Gastrocnemius medialis (tissue), 4 donors: ENCODE measurements at regions not wholly inside any gene's neighbourhood (a gene's known extent, or its start where the extent isn't known, plus 50 kb on each side); places are given as distances from the start of the nearest gene placed in this dataset.

Experiments
- ATAC-seq, 2 donors: fragments of 150-250 bp; one replicate each; pipeline ENCODE4 v1.9.1; 2016
- DNase-seq, 2 donors: peaks; one replicate each; pipeline ENCODE4 v3.0.0-alpha.2; 2019
- H3K27ac ChIP-seq, 4 donors: fragments of 200-600 bp; sonication (generic); 1 replicate in 1 of 4; 2 replicates in 3 of 4; pipeline ENCODE4 v1.5.1; 2016 to 2018; ENCODE audit warnings: mild to moderate bottlenecking in 2 of 4, moderate library complexity in 1 of 4
- H3K27me3 ChIP-seq, 3 donors: fragments of 200-600 bp; sonication (generic) in 2 of 3; 1 replicate in 1 of 3; 2 replicates in 2 of 3; pipeline versions ENCODE4 v1.5.1 to v1.6.0; 2016 to 2019; ENCODE audit warnings: mild to moderate bottlenecking in 1 of 3, moderate library complexity in 1 of 3
- H3K36me3 ChIP-seq, 2 donors: fragments of 200-600 bp; sonication (generic) in 1 of 2; one replicate each; pipeline ENCODE4 v1.5.1; 2017 to 2018
- H3K4me1 ChIP-seq, 2 donors: fragments of 200-600 bp; sonication (generic) in 1 of 2; one replicate each; pipeline ENCODE4 v1.5.1; 2016 to 2017; ENCODE audit warnings: mild to moderate bottlenecking in 2 of 2
- H3K4me3 ChIP-seq, 4 donors: fragments of 200-600 bp; sonication (generic) in 3 of 4; 1 replicate in 1 of 4; 2 replicates in 3 of 4; pipeline ENCODE4 v1.5.1; 2016 to 2019; ENCODE audit warnings: mild to moderate bottlenecking in 2 of 4
- H3K9me3 ChIP-seq, 3 donors: fragments of 200-600 bp; sonication (generic) in 2 of 3; 1 replicate in 1 of 3; 2 replicates in 2 of 3; pipeline ENCODE4 v1.5.1; 2016 to 2019
- CTCF ChIP-seq, 5 experiments: fragments of 450-650 bp in 3 of 5; fragments of 200-600 bp in 2 of 5; sonication (generic) in 2 of 5; IDR thresholded peaks in 4 of 5; conservative IDR thresholded peaks in 1 of 5; 1 replicate in 4 of 5; 2 replicates in 1 of 5; pipeline ENCODE4 v1.5.1; 2016 to 2019; ENCODE audit warnings: antibody characterized with exemption in 5 of 5, mild to moderate bottlenecking in 3 of 5, moderate library complexity in 3 of 5
- POLR2A ChIP-seq, 2 donors: fragments of 450-650 bp; IDR thresholded peaks; one replicate each; pipeline ENCODE4 v1.6.1; 2017; ENCODE audit warnings: antibody characterized with exemption in 2 of 2, mild to moderate bottlenecking in 2 of 2, moderate library complexity in 2 of 2
- in situ Hi-C, 4 donors: fragments of 200-750 bp; cut with MboI; loops; one replicate each; pipeline versions ENCODE4 v1.15.0 to v1.8.0; 2017; ENCODE audit warnings: low sequenced_read_pairs in 4 of 4
- intact Hi-C: fragments of 100-400 bp; cut with DNase I; formaldehyde crosslinking; loops from one replicate; pipeline ENCODE4 v1.15.1; 2023; ENCODE audit warnings: low total_unique reads

DNA sequence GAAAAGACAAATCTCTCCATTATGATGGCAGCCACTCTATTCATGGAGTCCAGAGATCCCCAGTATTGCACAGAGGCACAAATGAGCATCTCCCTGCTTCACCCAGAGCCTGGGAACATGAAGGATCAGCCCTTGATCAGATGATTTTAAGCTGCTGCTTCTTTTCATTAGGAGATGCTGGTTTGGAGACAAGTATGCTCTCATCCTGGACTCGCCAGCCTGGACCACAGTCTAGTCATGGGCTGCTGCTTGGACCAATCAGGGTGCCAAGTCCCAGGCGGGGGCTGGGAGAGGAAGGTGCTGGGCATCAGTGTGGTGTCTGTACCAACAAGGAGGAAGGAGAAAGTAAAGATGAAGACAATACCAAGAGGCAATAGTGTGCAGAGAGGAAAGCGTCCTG lies 195.7 kb upstream of the FOXQ1 start:
- in situ Hi-C loops, result no loop called here
- no peak for ATAC-seq
- no peak for TF ChIP-seq CTCF (IDR thresholded peaks at IDR 0.05 in 4 of 5, conservative IDR thresholded peaks at IDR 0.05 in 1 of 5)
- TF ChIP-seq POLR2A (IDR thresholded peaks at IDR 0.05), result no peak
- Histone ChIP-seq H3K9me3 (no peaks in the 10 kb centered on the region), H3K27ac (no peak overlapping the region), H3K4me3 (no peak overlapping the region), H3K27me3 (peaks cover 0 to 5% (median 0%) of the 10 kb centered on the region in 3 donors), H3K36me3 (no peaks in the 10 kb centered on the region), H3K4me1 (no peaks in the 10 kb centered on the region)
- DNase-seq, result no peak
- intact Hi-C loops, result no loop called here

DNA sequence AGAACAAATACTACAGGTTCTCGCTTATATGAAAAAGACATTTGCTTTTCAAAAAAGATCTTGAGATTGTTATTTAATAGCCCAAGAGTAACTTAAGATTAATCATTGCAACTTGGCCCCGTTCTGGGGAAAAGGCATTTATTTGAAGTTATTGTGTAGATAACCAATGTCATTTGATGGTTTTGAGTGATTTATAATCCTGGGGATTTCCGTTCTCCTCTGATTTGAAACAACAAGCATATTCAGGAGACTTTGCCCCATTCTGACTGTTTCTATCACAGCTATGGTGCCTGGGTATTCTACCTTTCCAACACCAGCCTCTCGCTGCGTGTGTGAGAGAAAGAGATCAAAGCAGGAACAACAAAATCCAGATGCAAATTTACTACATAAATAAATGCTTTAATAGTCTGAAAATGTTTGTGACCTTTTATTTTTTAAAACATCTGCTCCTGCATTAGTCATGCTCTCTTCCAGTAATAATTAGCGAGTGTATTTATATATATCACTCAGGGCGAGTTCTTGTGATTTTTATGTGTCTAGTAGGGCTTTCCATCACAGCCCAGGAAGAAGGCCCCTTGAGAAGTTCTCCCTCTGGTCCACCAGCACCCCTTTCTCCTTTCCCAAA lies 197.9 kb upstream of the FOXQ1 start:
- Histone ChIP-seq H3K27me3 (peaks cover 0 to 5% (median 0%) of the 10 kb centered on the region in 3 donors), H3K9me3 (no peaks in the 10 kb centered on the region), H3K27ac (no peak overlapping the region), H3K4me1 (no peaks in the 10 kb centered on the region), H3K36me3 (no peaks in the 10 kb centered on the region), H3K4me3 (no peak overlapping the region)
- intact Hi-C loops, result loop anchor here (5.0 kb wide), 1 partner anchor 268 kb away; no protein-coding TSS in a partner anchor
- ATAC-seq (no peak), DNase-seq (no peak)
- in situ Hi-C loops, result no loop called here
- TF ChIP-seq POLR2A (IDR thresholded peaks at IDR 0.05) (no peak), CTCF (IDR thresholded peaks at IDR 0.05 in 4 of 5, conservative IDR thresholded peaks at IDR 0.05 in 1 of 5) (no peak)

DNA sequence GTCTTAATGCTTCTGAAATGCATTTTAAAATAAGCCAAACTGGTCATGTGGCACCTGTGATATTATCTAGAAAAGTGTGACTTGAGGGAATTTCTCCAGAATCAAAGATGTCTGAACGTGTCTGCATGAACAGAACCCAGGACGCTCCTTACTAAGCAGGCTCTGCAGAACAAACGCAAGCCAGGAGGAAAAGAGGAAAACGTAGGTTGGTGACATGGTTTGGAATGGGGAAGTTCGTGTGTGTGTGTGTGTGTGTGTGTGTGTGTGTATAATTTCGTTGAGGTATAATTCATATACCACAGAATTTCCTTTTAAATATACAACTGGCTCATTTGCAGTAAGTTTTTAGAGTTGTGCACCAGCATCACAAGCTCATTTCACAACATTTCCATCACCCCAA lies 200.5 kb upstream of the FOXQ1 start:
- TF ChIP-seq CTCF (IDR thresholded peaks at IDR 0.05 in 4 of 5, conservative IDR thresholded peaks at IDR 0.05 in 1 of 5), result no peak
- TF ChIP-seq POLR2A (IDR thresholded peaks at IDR 0.05), result no peak
- DNase-seq, result no peak
- Histone ChIP-seq H3K36me3 (no peaks in the 10 kb centered on the region), H3K4me3 (no peak overlapping the region), H3K4me1 (no peaks in the 10 kb centered on the region), H3K9me3 (no peaks in the 10 kb centered on the region), H3K27me3 (peaks cover 0 to 5% (median 0%) of the 10 kb centered on the region in 3 donors), H3K27ac (no peak overlapping the region)
- intact Hi-C loops (loop anchor here (5.0 kb wide), 1 partner anchor 271 kb away; no protein-coding TSS in a partner anchor), in situ Hi-C loops (no loop called here)
- no peak for ATAC-seq

GRCh38 chr6:1110941-1111349 lies 201.0 kb upstream of the FOXQ1 start:
- in situ Hi-C loops, result no loop called here
- H3K36me3 ChIP-seq, result no peaks in the 10 kb centered on the region
- intact Hi-C loops, result loop anchor here (5.0 kb wide), 1 partner anchor 271 kb away; no protein-coding TSS in a partner anchor
- no peak for ATAC-seq
- H3K27me3 ChIP-seq, result peaks cover 0 to 5% (median 0%) of the 10 kb centered on the region in 3 donors
- H3K9me3 ChIP-seq, result no peaks in the 10 kb centered on the region
- no peak for TF ChIP-seq CTCF (IDR thresholded peaks at IDR 0.05 in 4 of 5, conservative IDR thresholded peaks at IDR 0.05 in 1 of 5)
- no peak for TF ChIP-seq POLR2A (IDR thresholded peaks at IDR 0.05)
- no peak for DNase-seq
- H3K4me3 ChIP-seq, result no peak overlapping the region
- H3K4me1 ChIP-seq, result no peaks in the 10 kb centered on the region
- H3K27ac ChIP-seq, result no peak overlapping the region
